Esophagus (tissue), 2 donors: ENCODE measurements at regions not wholly inside any gene's neighbourhood (a gene's known extent, or its start where the extent isn't known, plus 50 kb on each side); places are given as distances from the start of the nearest gene placed in this dataset.

Source experiments
- H3K27ac ChIP-seq, 2 donors: one replicate each; pipeline ENCODE4 v1.5.1; 2013; ENCODE audit warnings: low read depth in 2 of 2, mild to moderate bottlenecking in 2 of 2, inconsistent platforms in 1 of 2, low read length in 1 of 2, moderate library complexity in 1 of 2
- H3K27me3 ChIP-seq, 2 donors: one replicate each; pipeline ENCODE4 v1.6.1; 2013; ENCODE audit warnings: low read length in 2 of 2, control low read depth in 1 of 2, mild to moderate bottlenecking in 1 of 2; ENCODE audit not compliant: insufficient read depth in 2 of 2, control insufficient read depth in 1 of 2
- H3K36me3 ChIP-seq, 2 donors: one replicate each; pipeline ENCODE4 v1.6.1; 2013; ENCODE audit warnings: low read length in 1 of 2; ENCODE audit not compliant: control insufficient read depth in 2 of 2, insufficient read depth in 2 of 2
- H3K4me1 ChIP-seq, 2 donors: one replicate each; pipeline ENCODE4 v1.6.1; 2013; ENCODE audit warnings: low read length in 1 of 2; ENCODE audit not compliant: control insufficient read depth in 2 of 2, insufficient read depth in 2 of 2
- H3K4me3 ChIP-seq, 2 donors: one replicate each; pipeline ENCODE4 v1.5.1; 2013; ENCODE audit warnings: low read length in 2 of 2, mild to moderate bottlenecking in 2 of 2, low read depth in 1 of 2, moderate library complexity in 1 of 2
- H3K9me3 ChIP-seq, 2 donors: one replicate each; pipeline ENCODE4 v1.6.1; 2013; ENCODE audit warnings: mild to moderate bottlenecking in 2 of 2, low read depth in 1 of 2, low read length in 1 of 2, moderate library complexity in 1 of 2; ENCODE audit not compliant: control insufficient read depth in 2 of 2, insufficient read depth in 1 of 2
- WGBS, 2 donors: extraction: QIAGEN DNeasy Blood & Tissue Kit; methylation state at CpG; one replicate each; pipeline ENCODE4 v1.1.7; 2013; 5-methylcytosine and 5-hydroxymethylcytosine counted together
- donor health status: healthy with polysubstance abuse.
- donor health status: Bipolar disorder and iron deficiency.

DNA sequence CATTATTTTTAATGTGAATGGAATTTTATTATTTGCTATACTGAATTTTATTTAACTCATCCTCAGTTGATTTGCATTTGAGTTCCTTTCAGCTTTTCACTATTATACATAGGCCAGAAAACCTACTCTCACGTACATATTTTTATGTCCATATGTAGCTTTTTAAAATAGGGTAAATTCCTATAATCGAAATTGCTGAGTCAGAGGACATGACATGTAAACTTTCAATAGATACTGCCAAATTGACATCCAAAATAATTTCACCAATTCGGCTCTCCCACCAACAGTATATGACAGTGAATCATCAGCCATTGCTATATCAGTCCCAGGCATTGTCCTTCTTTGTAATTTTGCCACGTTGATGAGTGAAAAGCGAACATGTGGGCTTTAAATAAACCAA lies 222.5 kb downstream of the SQOR start:
- H3K27ac ChIP-seq: no peak overlapping the region
- no peaks in the 10 kb centered on the region for H3K36me3 ChIP-seq
- 78 to 79% methylated on average over 5 of the region's 5 CpGs for WGBS, 2 donors
- no peaks in the 10 kb centered on the region for H3K9me3 ChIP-seq
- no peak overlapping the region for H3K4me3 ChIP-seq
- H3K4me1 ChIP-seq: peaks cover 0 to 3% of the 10 kb centered on the region in 2 donors
- H3K27me3 ChIP-seq: no peaks in the 10 kb centered on the region

- no peaks in the 10 kb centered on the region for H3K27me3 ChIP-seq
- 65 to 74% methylated on average over 3 of the region's 3 CpGs for WGBS, 2 donors
- no peak overlapping the region for H3K27ac ChIP-seq
- no peaks in the 10 kb centered on the region for H3K9me3 ChIP-seq
- H3K4me3 ChIP-seq: no peak overlapping the region
- no peaks in the 10 kb centered on the region for H3K36me3 ChIP-seq
- H3K4me1 ChIP-seq: peaks cover 0 to 3% of the 10 kb centered on the region in 2 donors
Observed at GRCh38 chr15:45858491-45858890, 223.7 kb downstream of the SQOR start.

- peaks cover 0 to 2% of the 10 kb centered on the region in 2 donors for H3K4me1 ChIP-seq
- 42 to 46% methylated on average over 2 of the region's 2 CpGs for WGBS, 2 donors
- no peaks in the 10 kb centered on the region for H3K36me3 ChIP-seq
- H3K4me3 ChIP-seq: no peak overlapping the region
- no peaks in the 10 kb centered on the region for H3K9me3 ChIP-seq
- no peak overlapping the region for H3K27ac ChIP-seq
- no peaks in the 10 kb centered on the region for H3K27me3 ChIP-seq
Observed at GRCh38 chr15:45862034-45862433, 227.2 kb downstream of the SQOR start.

DNA sequence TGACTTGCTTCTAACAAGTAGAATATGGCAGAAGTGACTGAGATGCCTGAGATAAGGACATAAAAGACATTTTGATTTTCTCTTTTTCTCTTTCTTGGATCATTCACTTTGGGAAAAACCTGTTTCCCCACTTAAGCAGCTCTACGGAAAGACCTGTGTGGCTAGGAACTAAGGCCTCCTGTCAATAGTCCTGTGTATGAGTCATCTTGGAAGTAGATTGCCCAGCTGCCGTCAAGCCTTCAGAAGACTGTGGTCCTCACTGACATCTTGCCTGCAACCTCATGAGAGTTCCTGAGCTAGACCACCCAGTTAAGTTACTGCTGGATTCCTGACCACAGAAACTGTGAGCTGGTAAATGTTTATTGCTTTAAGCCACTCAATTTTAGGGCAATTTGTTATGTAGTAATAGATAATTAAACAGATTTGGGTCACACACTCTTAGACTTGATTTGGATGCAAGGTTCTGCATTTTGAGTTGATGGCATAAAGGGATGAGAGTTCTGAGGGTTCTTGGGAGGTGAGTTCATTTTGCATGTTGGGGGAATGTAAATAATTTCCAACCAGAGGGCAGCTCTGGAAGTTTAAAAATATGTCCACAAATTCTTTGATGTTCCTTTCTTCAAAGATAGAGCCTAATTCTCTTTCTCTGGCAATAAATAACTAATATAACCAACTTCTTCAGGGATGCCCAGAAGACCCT lies 229.2 kb downstream of the SQOR start:
- no peak overlapping the region for H3K27ac ChIP-seq
- no peaks in the 10 kb centered on the region for H3K9me3 ChIP-seq
- 43 to 44% methylated on average over 2 of the region's 2 CpGs for WGBS, 2 donors

DNA sequence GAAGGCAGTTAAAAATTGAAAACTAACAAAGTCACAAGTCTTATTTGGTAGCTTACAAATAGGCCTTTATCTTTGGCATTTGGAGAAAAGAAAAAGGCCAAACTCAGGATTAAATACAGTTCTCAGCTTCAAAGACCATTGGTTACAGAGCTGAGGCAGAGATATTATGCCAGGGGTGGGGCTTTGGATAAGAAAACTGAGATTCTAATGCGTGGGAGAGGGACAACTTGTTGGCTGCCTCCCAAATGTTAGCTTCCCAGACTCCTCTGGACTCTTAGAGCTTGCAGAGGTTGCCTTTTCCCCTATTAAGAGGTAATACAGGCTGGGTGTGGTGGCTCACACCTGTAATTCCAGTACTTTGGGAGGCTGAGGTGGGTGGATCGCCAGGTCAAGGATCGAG lies 231.8 kb downstream of the SQOR start:
- Histone ChIP-seq H3K9me3 (no peaks in the 10 kb centered on the region), H3K36me3 (no peaks in the 10 kb centered on the region), H3K4me1 (peaks cover 0 to 5% of the 10 kb centered on the region in 2 donors), H3K4me3 (no peak overlapping the region), H3K27ac (no peak overlapping the region), H3K27me3 (no peaks in the 10 kb centered on the region)
- 62 to 64% methylated on average over 3 of the region's 3 CpGs for WGBS, 2 donors

More for the DNA sequence above, 229.2 kb downstream of the SQOR start:
- Histone ChIP-seq H3K27me3 (no peaks in the 10 kb centered on the region), H3K36me3 (no peaks in the 10 kb centered on the region), H3K4me1 (peaks cover 0 to 2% of the 10 kb centered on the region in 2 donors), H3K4me3 (no peak overlapping the region)

DNA sequence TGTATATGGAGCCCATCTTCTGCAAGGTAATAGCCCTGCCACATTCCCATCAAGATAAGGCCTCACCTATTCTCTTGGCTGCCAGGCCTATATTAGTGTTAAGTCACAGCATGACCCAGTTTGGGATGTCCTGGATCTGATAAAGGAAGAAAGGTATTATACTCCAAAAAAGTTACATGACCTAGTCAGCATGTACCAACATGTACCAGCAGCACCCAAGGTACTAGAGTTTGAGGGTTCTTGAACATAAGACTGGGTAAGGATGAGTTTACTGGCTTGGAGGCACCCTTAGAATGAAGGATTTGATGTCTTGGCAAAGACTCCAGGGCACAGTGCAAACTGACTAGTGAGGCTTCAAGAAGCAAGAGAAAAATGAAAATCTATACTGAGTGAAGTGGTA lies 232.5 kb downstream of the SQOR start:
- H3K4me3 ChIP-seq: no peak overlapping the region
- peaks cover 0 to 5% of the 10 kb centered on the region in 2 donors for H3K4me1 ChIP-seq
- no peaks in the 10 kb centered on the region for H3K27me3 ChIP-seq
- H3K9me3 ChIP-seq: no peaks in the 10 kb centered on the region
- no peak overlapping the region for H3K27ac ChIP-seq
- H3K36me3 ChIP-seq: no peaks in the 10 kb centered on the region

- 97 to 98% methylated on average over 2 of the region's 2 CpGs for WGBS, 2 donors
- Histone ChIP-seq H3K27me3 (no peaks in the 10 kb centered on the region), H3K4me3 (no peak overlapping the region), H3K4me1 (peaks cover 0 to 5% of the 10 kb centered on the region in 2 donors), H3K36me3 (no peaks in the 10 kb centered on the region), H3K9me3 (no peaks in the 10 kb centered on the region), H3K27ac (no peak overlapping the region)
Observed at GRCh38 chr15:45868109-45868691, 233.4 kb downstream of the SQOR start.

GRCh38 chr15:45869034-45869668 lies 234.3 kb downstream of the SQOR start:
- no peak overlapping the region for H3K27ac ChIP-seq
- no peaks in the 10 kb centered on the region for H3K9me3 ChIP-seq
- H3K36me3 ChIP-seq: no peaks in the 10 kb centered on the region
- H3K4me3 ChIP-seq: no peak overlapping the region
- H3K4me1 ChIP-seq: peaks cover 0 to 5% of the 10 kb centered on the region in 2 donors
- no peaks in the 10 kb centered on the region for H3K27me3 ChIP-seq
- 80 to 83% methylated on average over 5 of the region's 5 CpGs for WGBS, 2 donors

GRCh38 chr15:45871121-45871855 lies 236.5 kb downstream of the SQOR start:
- WGBS, 2 donors: 61 to 73% methylated on average over 3 of the region's 3 CpGs
- Histone ChIP-seq H3K4me1 (peaks cover 0 to 5% of the 10 kb centered on the region in 2 donors), H3K9me3 (no peaks in the 10 kb centered on the region), H3K4me3 (no peak overlapping the region), H3K36me3 (no peaks in the 10 kb centered on the region), H3K27ac (peak overlapping the region in 1 of 2 donors; percentile 47), H3K27me3 (no peaks in the 10 kb centered on the region)
